PC-9 (cell line): ENCODE measurements at regions not wholly inside any gene's neighbourhood (a gene's known extent, or its start where the extent isn't known, plus 50 kb on each side); places are given as distances from the start of the nearest gene placed in this dataset.

Experiments used
- EZH2 ChIP-seq: fragments of 200-600 bp; sonication (generic); IDR thresholded peaks from 2 replicates; pipeline ENCODE4 v1.8.0; 2017; ENCODE audit warnings: antibody characterized with exemption, low read depth
- TF ChIP-seq, protein P1 (sequence below): fragments of 200-600 bp; sonication (generic); conservative IDR thresholded peaks from 2 replicates; pipeline ENCODE4 v1.6.1; 2017; ENCODE audit warnings: mixed run types, antibody characterized with exemption, mild to moderate bottlenecking, moderate library complexity

DNA sequence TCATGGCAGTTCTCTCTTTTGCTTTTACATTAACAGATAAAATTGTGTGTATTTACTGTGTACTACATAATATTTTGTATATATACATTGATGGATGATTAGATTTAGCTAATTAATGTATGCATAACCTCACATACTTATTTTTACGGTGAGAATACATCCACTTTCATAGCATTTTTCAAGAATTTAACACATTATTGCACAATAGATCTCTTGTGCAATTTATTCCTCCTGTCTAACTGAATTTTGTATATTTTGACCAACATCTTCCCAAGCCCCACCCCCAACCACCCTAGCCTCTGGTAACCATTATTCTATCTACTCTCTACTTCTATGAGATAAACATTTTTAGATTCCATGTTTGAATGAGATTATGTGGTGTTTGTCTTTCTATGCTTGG, 194.7 kb downstream of the RBM26 start:
- TF ChIP-seq, protein P1, sequence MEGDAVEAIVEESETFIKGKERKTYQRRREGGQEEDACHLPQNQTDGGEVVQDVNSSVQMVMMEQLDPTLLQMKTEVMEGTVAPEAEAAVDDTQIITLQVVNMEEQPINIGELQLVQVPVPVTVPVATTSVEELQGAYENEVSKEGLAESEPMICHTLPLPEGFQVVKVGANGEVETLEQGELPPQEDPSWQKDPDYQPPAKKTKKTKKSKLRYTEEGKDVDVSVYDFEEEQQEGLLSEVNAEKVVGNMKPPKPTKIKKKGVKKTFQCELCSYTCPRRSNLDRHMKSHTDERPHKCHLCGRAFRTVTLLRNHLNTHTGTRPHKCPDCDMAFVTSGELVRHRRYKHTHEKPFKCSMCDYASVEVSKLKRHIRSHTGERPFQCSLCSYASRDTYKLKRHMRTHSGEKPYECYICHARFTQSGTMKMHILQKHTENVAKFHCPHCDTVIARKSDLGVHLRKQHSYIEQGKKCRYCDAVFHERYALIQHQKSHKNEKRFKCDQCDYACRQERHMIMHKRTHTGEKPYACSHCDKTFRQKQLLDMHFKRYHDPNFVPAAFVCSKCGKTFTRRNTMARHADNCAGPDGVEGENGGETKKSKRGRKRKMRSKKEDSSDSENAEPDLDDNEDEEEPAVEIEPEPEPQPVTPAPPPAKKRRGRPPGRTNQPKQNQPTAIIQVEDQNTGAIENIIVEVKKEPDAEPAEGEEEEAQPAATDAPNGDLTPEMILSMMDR = no peak
- no peak for TF ChIP-seq EZH2
